ENCODE measurements at regions not wholly inside any gene's neighbourhood (a gene's known extent, or its start where the extent isn't known, plus 50 kb on each side); places are given as distances from the start of the nearest gene placed in this dataset.

DNA sequence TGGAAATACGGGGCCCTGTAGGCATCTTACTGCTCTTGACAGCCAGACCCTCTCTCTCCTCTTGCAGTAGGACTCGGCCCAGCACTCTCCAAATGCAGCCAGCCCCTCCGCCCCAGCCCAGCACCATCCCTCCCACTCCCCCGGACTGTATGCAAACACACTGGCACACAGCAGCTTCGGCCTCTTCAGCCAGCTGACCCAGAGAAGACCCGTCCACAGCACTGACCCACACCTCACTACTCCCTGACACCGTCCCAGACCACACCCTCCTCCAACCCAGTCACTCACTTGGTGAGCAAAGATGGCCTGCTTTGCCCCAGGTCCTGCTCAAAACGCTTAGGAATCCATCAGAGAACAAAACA lies 164.6 kb downstream of the IGLL1 start:
- DNase-seq (ENCODE audit: extremely low read depth in 1 of 2, low read depth in 1 of 2), result no peak

GRCh38 chr22:23414727-23415489 lies 165.2 kb downstream of the IGLL1 start:
- no peak for DNase-seq (ENCODE audit: extremely low read depth in 1 of 2, low read depth in 1 of 2)

DNA sequence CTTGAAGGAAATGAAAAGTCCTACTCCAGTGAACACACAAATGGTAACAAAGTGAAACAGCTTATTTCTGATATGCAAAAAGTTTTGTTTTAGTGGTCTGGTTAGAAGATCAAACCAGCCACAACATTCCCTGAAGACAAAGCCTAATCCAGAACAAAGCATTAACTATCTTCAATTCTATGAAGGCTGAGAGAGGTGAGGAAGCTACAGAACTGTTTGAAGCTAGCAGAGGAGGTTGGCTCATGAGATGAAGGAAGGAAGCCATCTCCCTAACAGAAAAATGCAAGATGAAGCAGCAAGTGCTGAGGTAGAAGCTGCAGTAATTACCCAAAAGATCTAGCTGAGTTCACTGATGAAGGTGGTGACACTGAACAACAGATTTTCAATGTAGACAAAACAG lies 168.4 kb downstream of the IGLL1 start:
- DNase-seq (ENCODE audit: extremely low read depth in 1 of 2, low read depth in 1 of 2), result no peak

GRCh38 chr22:23410411-23410810 lies 169.7 kb downstream of the IGLL1 start:
- DNase-seq (ENCODE audit: extremely low read depth in 1 of 2, low read depth in 1 of 2), result no peak

- DNase-seq (ENCODE audit: extremely low read depth in 1 of 2, low read depth in 1 of 2), result no peak
Observed at GRCh38 chr22:23409976-23410375, 170.1 kb downstream of the IGLL1 start.

DNA sequence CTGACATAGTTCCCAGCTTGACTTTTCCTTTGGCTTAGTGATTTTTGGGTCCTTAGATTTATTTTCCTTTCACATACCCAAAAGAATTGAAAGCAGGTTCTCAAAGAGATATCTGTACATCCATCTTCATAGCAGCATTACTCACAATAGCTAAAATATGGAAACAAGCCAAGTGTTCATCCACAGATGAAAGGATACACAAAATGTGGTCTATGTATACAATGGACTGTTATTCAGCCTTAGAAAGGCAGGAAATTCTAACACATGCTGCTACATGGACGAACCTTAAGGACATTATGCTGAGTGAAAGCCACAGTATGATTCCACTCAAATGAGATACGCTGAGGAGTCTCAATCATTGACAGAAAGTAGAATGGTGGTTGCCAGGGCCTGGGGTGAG lies 171.8 kb downstream of the IGLL1 start:
- DNase-seq (ENCODE audit: extremely low read depth in 1 of 2, low read depth in 1 of 2), result no peak

- no peak for DNase-seq (ENCODE audit: extremely low read depth in 1 of 2, low read depth in 1 of 2)
Observed at GRCh38 chr22:23405366-23405851, 174.7 kb downstream of the IGLL1 start.

- DNase-seq (ENCODE audit: extremely low read depth in 1 of 2, low read depth in 1 of 2), result no peak
Observed at GRCh38 chr22:23404689-23405365, 175.3 kb downstream of the IGLL1 start.

GRCh38 chr22:23403720-23404688 lies 176.1 kb downstream of the IGLL1 start:
- DNase-seq (ENCODE audit: extremely low read depth in 1 of 2, low read depth in 1 of 2), result no peak

DNA sequence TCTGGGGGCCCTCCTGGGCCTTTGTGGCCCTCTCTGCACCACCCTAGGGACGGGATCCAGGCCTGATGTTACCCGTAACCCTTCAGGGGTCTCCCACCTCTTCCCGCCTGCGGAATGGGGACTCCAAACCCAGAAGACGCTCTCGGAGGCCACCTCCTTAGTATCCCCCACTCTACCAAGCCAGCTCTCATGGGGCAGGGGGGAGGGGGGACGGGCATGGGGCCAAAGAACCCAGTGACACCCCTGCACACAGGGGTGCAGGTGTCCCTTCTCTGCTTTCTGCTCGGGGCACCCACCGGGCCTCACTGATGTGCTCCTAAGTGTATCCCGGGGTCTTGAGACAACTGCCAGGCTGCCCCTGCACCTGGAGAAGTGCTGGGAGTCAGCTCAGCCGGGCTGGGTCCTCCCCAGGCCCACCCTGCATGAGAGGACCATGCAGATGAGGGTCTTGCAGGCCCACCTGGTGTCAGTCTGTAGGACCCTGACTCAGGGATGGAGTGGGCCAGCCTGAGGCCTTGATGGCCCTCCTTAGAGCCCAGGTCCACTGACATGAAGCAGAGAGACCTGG lies 176.9 kb downstream of the IGLL1 start:
- no peak for DNase-seq (ENCODE audit: extremely low read depth in 1 of 2, low read depth in 1 of 2)

GRCh38 chr22:23402275-23403151 lies 177.6 kb downstream of the IGLL1 start:
- peak in 1 of 2 donors; percentile 11 for DNase-seq (ENCODE audit: extremely low read depth in 1 of 2, low read depth in 1 of 2)

DNA sequence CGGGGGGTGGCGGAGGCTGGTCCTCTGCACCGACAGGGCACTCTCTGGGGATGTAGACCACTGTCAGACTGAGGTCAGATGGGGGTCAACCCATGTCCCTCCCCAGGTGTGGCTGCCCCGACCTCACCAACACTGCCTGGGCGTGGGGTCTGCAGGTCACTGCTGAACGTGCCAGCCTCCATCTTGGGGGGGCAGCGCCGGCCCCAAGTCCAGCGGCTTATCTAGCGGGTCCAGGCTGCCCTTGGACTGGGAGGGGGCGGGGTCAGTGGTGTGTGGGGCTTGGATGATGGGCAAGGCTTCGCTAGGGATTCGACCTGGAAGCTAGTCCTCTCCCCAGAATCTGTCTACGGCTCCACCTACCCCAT lies 178.2 kb downstream of the IGLL1 start:
- DNase-seq (ENCODE audit: extremely low read depth in 1 of 2, low read depth in 1 of 2), result no peak

DNA sequence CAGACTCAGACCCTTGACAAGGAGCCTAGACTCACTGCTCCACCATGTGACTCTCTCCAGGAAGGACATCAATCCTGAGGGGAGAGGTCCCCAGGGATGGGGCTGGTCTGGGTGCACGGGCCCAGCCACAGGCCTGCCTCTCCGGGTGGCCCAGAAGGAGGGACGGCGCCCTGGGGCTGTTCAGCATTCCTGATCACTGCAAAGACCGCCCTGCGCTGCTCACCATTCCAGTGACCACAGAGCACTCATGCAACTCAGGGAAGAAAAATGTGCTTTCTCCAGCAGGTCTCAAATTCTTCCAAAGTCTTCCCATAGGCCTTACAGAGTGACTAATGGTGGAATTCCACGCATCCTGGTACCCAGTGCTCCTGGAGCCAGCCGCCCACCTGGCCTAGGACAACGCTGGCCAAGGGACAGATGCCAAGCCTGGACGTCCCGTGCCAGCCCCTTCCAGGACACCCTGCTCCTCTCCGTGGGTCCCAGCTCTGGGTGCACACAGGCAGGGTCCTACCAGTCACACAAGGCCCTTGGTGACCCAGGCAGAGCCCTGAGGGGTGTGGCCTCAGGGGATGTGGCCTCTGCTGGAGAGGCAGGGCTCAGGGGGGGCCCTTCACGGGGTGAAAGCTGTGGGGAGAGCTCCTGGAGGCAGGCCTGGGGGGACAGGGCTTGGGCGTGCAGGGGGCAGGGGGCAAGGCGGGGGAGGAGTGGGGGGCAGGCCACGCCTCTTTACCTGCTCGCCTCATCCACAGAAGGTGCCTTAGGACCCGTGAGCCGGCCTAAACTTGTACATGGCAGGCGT lies 178.8 kb downstream of the IGLL1 start:
- no peak for DNase-seq (ENCODE audit: extremely low read depth in 1 of 2, low read depth in 1 of 2)

DNA sequence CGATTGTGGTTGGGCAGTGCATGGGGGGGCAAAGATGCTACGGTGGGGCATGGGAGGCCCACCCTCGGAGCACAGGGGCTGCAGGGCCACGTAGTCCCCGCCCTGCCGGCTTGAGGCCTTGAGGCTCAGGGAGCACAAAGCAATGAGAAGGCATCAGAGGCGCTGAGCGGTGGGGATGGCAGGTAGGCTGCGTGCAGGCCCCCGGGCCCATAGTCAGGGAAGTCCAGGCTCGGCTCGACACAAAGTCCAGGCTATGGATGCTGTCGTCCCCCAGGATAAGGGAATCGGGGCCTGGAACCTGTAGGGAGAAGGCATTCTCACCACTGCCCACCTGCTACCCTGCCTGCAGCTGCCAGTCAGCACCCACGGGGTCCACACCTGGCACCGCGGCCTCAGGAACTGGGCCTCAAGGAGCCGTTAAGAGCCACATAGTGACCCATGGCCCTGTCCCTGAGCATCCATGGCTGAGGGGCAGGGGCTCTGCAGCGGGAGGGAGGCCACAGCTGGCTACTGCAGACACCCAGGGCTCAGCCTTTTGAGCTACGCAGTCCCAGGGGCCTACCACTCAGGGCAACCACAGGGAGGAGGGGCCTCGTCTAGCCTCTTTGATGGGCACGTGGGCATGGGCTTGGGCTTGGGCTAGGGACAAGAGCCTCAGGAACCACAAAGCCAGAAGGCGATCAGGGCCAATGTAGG lies 179.7 kb downstream of the IGLL1 start:
- DNase-seq (ENCODE audit: extremely low read depth in 1 of 2, low read depth in 1 of 2), result no peak

- no peak for DNase-seq (ENCODE audit: extremely low read depth in 1 of 2, low read depth in 1 of 2)
Observed at GRCh38 chr22:23399367-23400285, 180.5 kb downstream of the IGLL1 start.

- DNase-seq (ENCODE audit: extremely low read depth in 1 of 2, low read depth in 1 of 2), result no peak
Observed at GRCh38 chr22:23398701-23399366, 181.3 kb downstream of the IGLL1 start.

Data from activated CD8-positive, alpha-beta memory T cell treated with anti-CD3 and anti-CD28 coated beads for 1 hour (primary cell).